HG03558 (cell line): ENCODE measurements at regions not wholly inside any gene's neighbourhood (a gene's known extent, or its start where the extent isn't known, plus 50 kb on each side); places are given as distances from the start of the nearest gene placed in this dataset.

Experiments
- ATAC-seq: cut with Tn5 transposase; IDR thresholded peaks from one replicate; pipeline ENCODE4 v1.9.1; 2021; ENCODE audit warnings: moderate number of reproducible peaks; ENCODE audit not compliant: unreplicated experiment; ENCODE audit errors: extremely low read depth

DNA sequence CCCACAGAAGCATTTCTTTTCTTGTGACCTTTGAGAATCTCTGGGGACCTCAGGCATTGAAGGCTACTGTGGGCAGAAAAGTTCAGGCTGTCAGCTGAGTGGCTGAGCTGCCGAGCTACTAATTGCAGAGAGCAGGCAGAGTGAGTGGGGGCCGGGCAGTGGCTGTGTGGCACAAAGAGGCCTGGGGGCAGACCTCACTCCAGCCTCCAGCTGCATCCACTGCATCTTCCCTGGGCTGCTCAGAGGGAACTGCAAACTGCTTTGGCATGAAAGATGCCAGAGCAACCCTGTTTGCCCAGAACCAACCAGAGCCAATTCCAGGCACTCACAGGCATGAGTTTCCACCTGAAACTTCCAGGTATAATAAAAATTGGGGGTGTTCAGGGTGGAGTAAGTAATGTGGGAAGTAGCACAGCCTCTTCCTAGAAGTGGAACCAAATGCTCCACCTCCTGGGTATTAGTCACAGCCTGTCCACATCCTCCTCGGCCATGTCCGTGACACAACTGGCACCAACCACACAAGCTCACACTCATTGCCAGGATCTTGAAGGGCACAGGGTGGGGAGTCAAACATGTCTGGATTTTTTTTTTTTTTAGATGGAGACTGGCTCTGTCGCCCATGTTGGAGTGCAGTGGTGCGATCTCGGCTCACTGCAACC lies 548.9 kb downstream of the BNC2 start:
- ATAC-seq = no peak

- no peak for ATAC-seq
Measured at GRCh38 chr9:16322849-16323248, 547.6 kb downstream of the BNC2 start.

DNA sequence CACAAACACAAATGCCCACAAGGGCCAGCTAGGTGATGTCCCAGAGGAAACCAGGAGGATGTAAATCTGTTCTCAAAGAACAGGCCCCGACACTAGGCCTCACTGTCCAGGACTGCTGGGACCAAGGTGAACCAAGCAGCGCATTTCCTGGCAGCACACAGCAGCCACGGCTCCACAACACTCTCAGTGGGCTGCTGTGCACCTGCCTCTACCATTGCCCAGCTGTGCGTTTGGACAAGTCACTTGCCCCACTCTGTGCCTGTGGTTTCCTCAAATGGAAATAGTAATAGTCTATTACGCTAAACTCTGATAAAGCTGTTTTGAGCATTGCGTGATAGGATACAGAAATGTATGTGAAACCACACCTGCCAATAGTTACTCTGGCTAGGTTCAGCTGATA lies 544.5 kb downstream of the BNC2 start:
- no peak for ATAC-seq

GRCh38 chr9:16328349-16328748 lies 542.1 kb downstream of the BNC2 start:
- ATAC-seq = no peak

DNA sequence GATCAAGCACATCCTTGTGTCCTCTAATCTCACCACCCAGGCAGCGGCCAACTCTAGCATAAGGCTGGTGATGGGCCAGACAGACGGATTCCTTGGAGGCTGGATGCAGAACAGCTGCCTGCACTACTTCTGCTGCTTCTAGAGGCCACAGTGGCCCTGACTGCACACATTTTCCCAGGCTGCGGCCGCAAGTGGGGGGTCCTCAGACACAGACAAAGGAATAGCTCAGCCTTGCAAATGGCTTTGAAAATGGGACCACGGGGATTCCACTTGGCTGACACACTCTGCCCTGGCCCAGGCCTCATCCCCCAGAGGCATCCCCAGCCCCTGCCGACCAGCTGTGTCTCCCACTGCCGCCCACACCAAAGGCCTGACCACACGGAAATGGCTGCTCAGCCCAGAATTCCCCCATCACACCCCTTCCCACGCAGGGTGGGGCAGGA lies 540.8 kb downstream of the BNC2 start:
- no peak for ATAC-seq

GRCh38 chr9:16331031-16331430 lies 539.4 kb downstream of the BNC2 start:
- no peak for ATAC-seq

- no peak for ATAC-seq
Measured at GRCh38 chr9:16331527-16331926, 538.9 kb downstream of the BNC2 start.

GRCh38 chr9:16333691-16334090 lies 536.8 kb downstream of the BNC2 start:
- no peak for ATAC-seq

GRCh38 chr9:16335788-16336580 lies 534.5 kb downstream of the BNC2 start:
- ATAC-seq = no peak

GRCh38 chr9:16336833-16337232 lies 533.6 kb downstream of the BNC2 start:
- no peak for ATAC-seq

DNA sequence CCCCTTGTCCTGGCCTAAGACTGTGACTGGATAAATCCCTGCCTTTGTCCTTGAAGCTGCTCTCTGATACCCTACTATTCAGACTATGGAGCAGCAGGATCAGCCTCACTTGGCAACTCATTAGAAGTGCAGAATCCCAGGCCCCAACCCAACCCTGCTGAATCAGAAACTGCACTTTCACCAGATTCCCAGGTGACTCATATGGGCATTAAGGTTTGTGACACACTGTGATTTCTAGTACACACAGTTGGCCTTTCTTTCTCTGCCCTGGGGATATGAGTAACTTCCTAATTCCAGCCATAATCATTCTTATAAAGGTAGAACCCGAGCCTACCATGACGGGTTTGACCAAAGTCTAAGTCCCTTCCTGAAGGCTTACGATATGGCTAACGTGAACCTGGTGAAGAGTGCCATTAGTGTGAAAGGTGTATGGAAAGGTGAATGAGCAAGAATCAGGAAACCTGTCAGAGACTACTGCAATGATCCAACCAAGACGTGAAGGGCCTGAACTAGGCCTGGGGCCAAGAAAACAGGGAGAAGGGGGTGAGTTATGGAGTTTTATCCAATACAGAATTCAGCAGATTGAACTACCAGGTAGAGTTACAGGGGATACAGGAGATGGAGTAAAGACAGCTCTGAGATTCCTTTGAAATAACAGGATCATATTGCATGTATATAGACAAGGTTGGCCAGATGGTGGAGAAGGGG lies 533.0 kb downstream of the BNC2 start:
- ATAC-seq = no peak

DNA sequence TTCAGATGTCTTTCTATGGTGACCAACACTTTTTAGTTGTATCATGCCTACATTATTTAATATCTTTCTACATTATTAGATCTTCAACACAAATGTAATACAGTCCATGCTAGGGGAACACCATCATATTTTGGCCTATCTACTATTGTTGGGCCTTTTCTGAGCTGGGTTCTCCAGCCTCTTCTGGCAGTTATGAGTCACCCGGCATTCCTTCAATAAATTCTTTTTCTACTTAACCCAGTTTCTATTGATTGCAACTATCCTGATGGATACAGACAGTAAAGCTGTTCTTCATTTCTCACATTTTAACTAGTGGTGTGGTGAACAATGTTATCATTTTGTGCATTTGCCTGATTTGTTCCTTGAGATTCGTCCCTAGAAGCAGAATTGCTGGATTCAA lies 529.3 kb downstream of the BNC2 start:
- ATAC-seq = no peak

DNA sequence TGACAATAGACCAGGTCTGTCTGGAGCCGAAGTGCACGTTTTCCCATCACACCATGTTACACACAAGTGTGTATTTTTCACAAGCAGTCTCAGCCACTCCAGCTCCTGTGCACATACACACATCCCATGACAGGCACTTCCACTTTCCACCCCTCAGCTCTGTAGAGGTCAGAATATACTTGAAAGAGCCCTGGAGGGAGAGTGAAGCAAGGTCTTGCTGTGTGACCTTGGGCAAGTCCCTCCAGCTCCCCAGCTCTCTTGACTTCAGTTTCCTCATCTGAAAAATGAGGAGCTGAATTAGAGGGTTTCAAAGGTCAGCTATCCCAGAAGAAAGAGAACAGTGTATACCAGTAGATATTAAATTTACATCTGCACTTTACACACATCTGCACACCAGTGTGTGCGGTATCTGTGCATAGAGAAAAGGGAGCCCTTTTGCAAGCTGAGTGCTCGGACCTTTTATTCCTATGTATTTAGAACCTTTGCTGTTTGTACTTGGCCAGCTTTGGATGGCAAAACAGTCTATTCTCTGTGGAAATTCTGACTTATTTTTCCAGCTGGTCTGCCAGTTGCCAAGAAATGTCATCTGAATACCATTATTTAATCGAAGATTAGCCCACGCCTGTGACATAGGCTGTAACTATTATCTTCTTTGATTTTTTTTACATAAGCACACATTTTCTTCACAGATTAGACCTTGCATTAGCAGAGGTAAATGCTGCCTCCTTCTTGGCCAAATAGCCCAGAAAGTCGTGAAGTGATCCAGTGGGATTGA lies 528.0 kb downstream of the BNC2 start:
- no peak for ATAC-seq

DNA sequence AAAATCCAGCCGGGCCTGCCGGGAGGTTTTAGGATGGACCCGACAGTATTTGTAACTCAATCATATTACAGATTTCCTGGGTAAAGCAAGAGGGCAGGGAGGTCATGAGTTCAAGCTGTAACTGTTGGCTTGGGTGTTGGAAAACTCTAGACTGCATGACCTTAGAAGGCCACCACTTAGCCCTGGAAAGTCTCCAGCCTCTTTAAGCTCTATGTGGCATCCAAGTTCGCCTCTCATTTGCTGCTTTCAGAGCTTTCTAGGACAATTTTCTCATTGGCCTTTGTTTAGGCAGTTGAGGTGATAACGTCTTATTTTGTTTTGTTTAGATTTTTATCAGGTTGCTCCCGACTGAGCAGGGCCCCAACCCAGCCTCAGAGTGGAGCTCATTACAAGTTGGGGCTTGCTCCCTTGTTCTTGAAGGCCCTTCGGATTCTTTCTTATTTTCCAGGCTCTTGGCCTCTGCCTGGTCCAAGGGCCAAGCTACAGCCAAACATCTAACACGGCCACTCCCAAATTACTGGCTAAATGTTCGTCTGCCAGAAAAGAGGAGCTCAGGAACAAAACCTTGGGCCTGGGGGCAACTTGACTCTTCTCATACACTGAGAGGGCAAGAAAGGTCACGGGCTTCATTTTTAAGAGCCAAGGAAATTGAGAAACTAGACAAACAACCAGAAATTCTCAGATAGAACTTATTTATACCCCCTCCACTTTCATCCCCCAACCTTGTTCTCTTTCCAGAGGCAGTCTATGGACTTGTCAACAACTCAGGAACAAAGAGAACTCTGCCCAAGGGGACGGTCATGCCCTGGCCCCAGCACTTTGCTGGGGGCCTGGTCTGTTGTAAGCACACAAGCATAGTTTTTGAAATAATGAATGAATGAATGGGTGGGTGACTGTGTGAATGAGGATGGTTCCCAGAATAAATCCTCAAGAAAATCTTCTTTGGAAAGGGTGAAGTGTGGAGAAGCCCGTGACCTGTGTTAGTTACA lies 526.9 kb downstream of the BNC2 start:
- no peak for ATAC-seq

DNA sequence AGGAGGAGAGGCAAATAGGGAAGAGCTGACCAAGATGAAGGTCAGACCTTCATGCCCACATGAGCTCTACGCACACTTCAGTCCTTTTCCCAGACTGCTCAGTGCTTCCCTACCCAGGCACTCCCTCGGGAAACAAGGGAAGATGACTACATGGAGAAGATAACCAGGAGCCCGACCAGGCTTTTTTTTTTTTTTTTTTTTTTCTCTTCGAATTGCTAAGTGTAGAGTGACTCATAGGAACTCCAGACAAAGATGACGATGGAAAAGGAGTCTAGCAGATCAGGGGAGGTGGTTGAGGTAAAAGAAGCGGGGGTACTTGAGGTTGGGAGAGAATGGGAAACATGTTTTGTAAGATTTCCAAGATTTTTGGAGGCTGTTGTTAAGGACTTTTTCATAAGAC lies 526.1 kb downstream of the BNC2 start:
- ATAC-seq = no peak

DNA sequence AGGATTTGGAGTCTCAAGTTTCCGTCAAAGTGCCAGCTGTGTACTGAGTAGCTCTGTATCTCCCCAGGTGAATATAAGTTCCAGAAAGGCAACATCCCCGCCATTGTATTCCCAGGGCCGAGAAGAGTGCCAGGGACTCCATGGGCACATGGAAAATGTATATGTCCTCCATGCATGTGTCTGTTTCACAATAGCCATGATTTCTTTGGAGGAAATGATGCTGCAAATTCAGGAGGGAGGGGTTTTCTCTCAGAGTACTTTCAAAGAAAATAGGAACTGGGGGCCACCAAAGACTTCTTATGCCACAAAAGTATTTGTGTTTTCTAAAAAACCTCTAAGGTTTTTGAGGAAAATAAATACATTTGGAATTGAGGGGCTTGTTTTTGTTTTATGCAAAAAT lies 524.6 kb downstream of the BNC2 start:
- ATAC-seq = no peak

- no peak for ATAC-seq
Measured at GRCh38 chr9:16347886-16348285, 522.6 kb downstream of the BNC2 start.

DNA sequence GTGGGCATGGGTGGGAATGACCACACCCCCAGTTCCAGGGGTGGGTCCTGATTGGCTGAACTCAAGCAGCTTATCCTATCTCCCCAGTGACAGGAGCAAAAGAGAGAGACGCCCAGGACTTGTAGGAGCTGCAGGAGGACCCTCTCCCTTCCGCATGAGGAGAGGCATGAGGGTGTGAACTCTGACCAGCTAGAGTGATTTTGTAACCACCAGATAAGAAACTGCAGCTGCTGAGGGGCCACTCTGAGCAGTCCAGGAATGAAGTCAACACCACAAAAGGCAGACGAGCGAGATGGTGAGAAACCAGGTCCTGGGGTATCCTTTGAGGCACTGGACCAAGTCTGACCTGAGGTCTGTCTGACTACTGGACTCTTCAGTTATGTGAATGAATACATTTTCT lies 521.9 kb downstream of the BNC2 start:
- ATAC-seq = no peak

GRCh38 chr9:16352251-16352650 lies 518.2 kb downstream of the BNC2 start:
- no peak for ATAC-seq
